ENCODE measurements at regions not wholly inside any gene's neighbourhood (a gene's known extent, or its start where the extent isn't known, plus 50 kb on each side); places are given as distances from the start of the nearest gene placed in this dataset.

GRCh38 chr20:59537991-59538390 is 66.3 kb upstream of the PHACTR3 start:
- H3K4me2 ChIP-seq (ENCODE audit: insufficient read depth, low read length), result no peak overlapping the region
- no peak overlapping the region for H2AFZ ChIP-seq (ENCODE audit: low read depth, low read length)
- H3K79me2 ChIP-seq (ENCODE audit: control insufficient read depth, insufficient read depth, low read length), result no peaks in the 10 kb centered on the region
- H4K20me1 ChIP-seq (replicated peaks; ENCODE audit: control insufficient read depth, extremely low read depth, insufficient read depth, low read length), result no peaks in the 10 kb centered on the region
- intact Hi-C loops (cut with micrococcal nuclease), result no loop called here
- DNase-seq (ENCODE audit: low read depth, low spot score) (no peak), FAIRE-seq (no peak)
- H3K27me3 ChIP-seq (ENCODE audit: control insufficient read depth in 2 of 2, insufficient read depth in 2 of 2, low read length in 2 of 2), result no peaks in the 10 kb centered on the region
- CTCF ChIA-PET, result no interaction called here
- no TSS peak for BruUV-seq (replicated peaks)
- no peaks in the 10 kb centered on the region for H3K9me3 ChIP-seq (replicated peaks; ENCODE audit: control insufficient read depth, insufficient read depth, low read length)
- H3K36me3 ChIP-seq (ENCODE audit: control insufficient read depth in 2 of 2, extremely low read depth in 1 of 2, insufficient read depth in 2 of 2, low read length in 2 of 2), result no peaks in the 10 kb centered on the region
- H3K4me3 ChIP-seq (replicated peaks in 1 of 3; ENCODE audit: insufficient read depth in 1 of 3, low read depth in 1 of 3, low read length in 3 of 3), result no peak overlapping the region
- no peak overlapping the region for H3K9ac ChIP-seq (replicated peaks; ENCODE audit: extremely low read depth, insufficient read depth, low read length)
- H3K27ac ChIP-seq (ENCODE audit: insufficient read depth, low read depth, low read length), result no peak overlapping the region
- no peaks in the 10 kb centered on the region for H3K9me1 ChIP-seq (replicated peaks; ENCODE audit: control insufficient read depth, extremely low read depth, insufficient read depth, low read length)
- TF ChIP-seq FOS (IDR thresholded peaks at IDR 0.05; ENCODE audit: borderline replicate concordance, insufficient read depth, low read length) (no peak), CTCF (IDR thresholded peaks at IDR 0.05; ENCODE audit: extremely low read depth in 1 of 2, insufficient read depth in 1 of 2, low read depth in 1 of 2, low read length in 2 of 2) (no peak), MAX (IDR thresholded peaks at IDR 0.05; ENCODE audit: insufficient read depth, insufficient read length) (no peak), JUN (IDR thresholded peaks at IDR 0.05; ENCODE audit: borderline replicate concordance, insufficient read depth, insufficient read length, low read depth) (no peak), MYC (IDR thresholded peaks at IDR 0.05; ENCODE audit: low read depth, low read length) (no peak), GATA2 (IDR thresholded peaks at IDR 0.05; ENCODE audit: insufficient read depth, insufficient read length, low read depth, low read length) (no peak), POLR2A (IDR thresholded peaks at IDR 0.05; ENCODE audit: low read depth, low read length) (no peak), POLR2AphosphoS5 (IDR thresholded peaks at IDR 0.05; ENCODE audit: insufficient read depth, low read depth, low read length) (no peak), EZH2 (IDR thresholded peaks at IDR 0.05; ENCODE audit: borderline replicate concordance, low read depth, low read length, severe bottlenecking) (no peak)
- POLR2A ChIA-PET, result no interaction called here
- dilution Hi-C loops (cut with MboI; ENCODE audit: extremely low pct_ligation_motif_present, low sequenced_read_pairs), result no loop called here
- no peaks in the 10 kb centered on the region for H3K4me1 ChIP-seq (ENCODE audit: control insufficient read depth, extremely low read depth, insufficient read depth, low read length)

Measured in endothelial cell of umbilical vein (primary cell).